Activated naive CD4-positive, alpha-beta T cell treated with anti-CD3 and anti-CD28 coated beads for 36 hours (primary cell): ENCODE measurements at regions not wholly inside any gene's neighbourhood (a gene's known extent, or its start where the extent isn't known, plus 50 kb on each side); places are given as distances from the start of the nearest gene placed in this dataset.

Experiments
- CTCF ChIA-PET: fragments of 350-600 bp; sonication (Branson Sonifier 250); formaldehyde crosslinking; loops from one replicate; lab custom pipeline; 2021; ENCODE audit warnings: antibody characterized with exemption; lab: Charles Lee
- DNase-seq: peaks from one replicate; pipeline ENCODE4 v3.0.0-alpha.2; 2020
- H3K27ac Mint-ChIP-seq: one replicate; pipeline ENCODE4 v1.8.0; 2021; ENCODE audit warnings: mild to moderate bottlenecking, mixed read lengths
- H3K27me3 Mint-ChIP-seq: one replicate; pipeline ENCODE4 v1.8.0; 2021; ENCODE audit warnings: low read depth, mixed read lengths
- H3K36me3 Mint-ChIP-seq: one replicate; pipeline ENCODE4 v1.8.0; 2021; ENCODE audit warnings: low read depth, mixed read lengths
- H3K4me1 Mint-ChIP-seq: one replicate; pipeline ENCODE4 v1.8.0; 2021; ENCODE audit warnings: low read depth, mixed read lengths
- H3K4me3 Mint-ChIP-seq: one replicate; pipeline ENCODE4 v1.8.0; 2021; ENCODE audit warnings: mild to moderate bottlenecking, moderate library complexity, mixed read lengths
- H3K9me3 Mint-ChIP-seq: one replicate; pipeline ENCODE4 v1.8.0; 2021; ENCODE audit warnings: mixed read lengths
- intact Hi-C: fragments of 100-400 bp; cut with micrococcal nuclease; formaldehyde crosslinking; loops from one replicate; pipeline ENCODE4 v1.15.1; 2023

GRCh38 chr11:133742353-133742752 is 103.0 kb downstream of the SPATA19 start:
- CTCF ChIA-PET, result no interaction called here
- no peaks in the 10 kb centered on the region for H3K4me1 Mint-ChIP-seq
- H3K27ac Mint-ChIP-seq, result no peak overlapping the region
- intact Hi-C loops, result no loop called here
- peaks cover 1% of the 10 kb centered on the region for H3K9me3 Mint-ChIP-seq
- peaks cover 3% of the 10 kb centered on the region for H3K27me3 Mint-ChIP-seq
- no peaks in the 10 kb centered on the region for H3K36me3 Mint-ChIP-seq
- DNase-seq, result no peak
- H3K4me3 Mint-ChIP-seq, result no peak overlapping the region

GRCh38 chr11:133740963-133741362 is 104.3 kb downstream of the SPATA19 start:
- DNase-seq, result no peak
- H3K27me3 Mint-ChIP-seq, result peaks cover 3% of the 10 kb centered on the region
- no peaks in the 10 kb centered on the region for H3K4me1 Mint-ChIP-seq
- intact Hi-C loops, result no loop called here
- peaks cover 4% of the 10 kb centered on the region for H3K9me3 Mint-ChIP-seq
- CTCF ChIA-PET, result no interaction called here
- H3K27ac Mint-ChIP-seq, result no peak overlapping the region
- no peaks in the 10 kb centered on the region for H3K36me3 Mint-ChIP-seq
- H3K4me3 Mint-ChIP-seq, result no peak overlapping the region

GRCh38 chr11:133739481-133739880 is 105.8 kb downstream of the SPATA19 start:
- intact Hi-C loops, result no loop called here
- no peak for DNase-seq
- Mint-ChIP-seq H3K4me1 (no peaks in the 10 kb centered on the region), H3K36me3 (no peaks in the 10 kb centered on the region), H3K4me3 (no peak overlapping the region), H3K27me3 (peaks cover 3% of the 10 kb centered on the region), H3K9me3 (peaks cover 6% of the 10 kb centered on the region), H3K27ac (no peak overlapping the region)
- CTCF ChIA-PET, result no interaction called here

- no peak overlapping the region for H3K4me3 Mint-ChIP-seq
- H3K9me3 Mint-ChIP-seq, result peaks cover 6% of the 10 kb centered on the region
- H3K27me3 Mint-ChIP-seq, result peaks cover 3% of the 10 kb centered on the region
- intact Hi-C loops, result no loop called here
- CTCF ChIA-PET, result no interaction called here
- no peaks in the 10 kb centered on the region for H3K4me1 Mint-ChIP-seq
- no peaks in the 10 kb centered on the region for H3K36me3 Mint-ChIP-seq
- H3K27ac Mint-ChIP-seq, result no peak overlapping the region
- DNase-seq, result no peak
Observed at GRCh38 chr11:133738624-133739023, 106.7 kb downstream of the SPATA19 start.

DNA sequence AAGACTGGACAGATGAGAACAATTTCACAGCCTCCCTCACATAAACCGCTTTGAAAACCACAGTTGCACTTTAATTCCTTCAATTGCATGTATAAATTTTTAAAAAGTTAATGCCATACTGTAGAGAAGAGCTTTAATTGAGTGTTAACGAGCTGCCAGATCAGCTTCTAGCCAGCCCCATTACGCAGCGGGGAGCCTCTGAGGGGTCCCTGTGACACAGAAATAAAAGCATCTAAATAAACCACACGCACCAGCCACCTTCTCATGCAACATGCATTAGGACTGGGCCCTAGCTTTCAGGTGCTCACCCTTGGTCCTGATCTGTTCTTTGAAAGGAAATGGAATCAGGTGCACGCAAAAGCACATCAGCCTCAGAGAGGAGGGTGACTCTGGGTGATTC is 111.7 kb downstream of the SPATA19 start:
- no peaks in the 10 kb centered on the region for H3K36me3 Mint-ChIP-seq
- no peak overlapping the region for H3K4me3 Mint-ChIP-seq
- intact Hi-C loops, result no loop called here
- DNase-seq, result no peak
- H3K27me3 Mint-ChIP-seq, result no peaks in the 10 kb centered on the region
- H3K9me3 Mint-ChIP-seq, result peaks cover 5% of the 10 kb centered on the region
- no peaks in the 10 kb centered on the region for H3K4me1 Mint-ChIP-seq
- no peak overlapping the region for H3K27ac Mint-ChIP-seq
- CTCF ChIA-PET, result no interaction called here

DNA sequence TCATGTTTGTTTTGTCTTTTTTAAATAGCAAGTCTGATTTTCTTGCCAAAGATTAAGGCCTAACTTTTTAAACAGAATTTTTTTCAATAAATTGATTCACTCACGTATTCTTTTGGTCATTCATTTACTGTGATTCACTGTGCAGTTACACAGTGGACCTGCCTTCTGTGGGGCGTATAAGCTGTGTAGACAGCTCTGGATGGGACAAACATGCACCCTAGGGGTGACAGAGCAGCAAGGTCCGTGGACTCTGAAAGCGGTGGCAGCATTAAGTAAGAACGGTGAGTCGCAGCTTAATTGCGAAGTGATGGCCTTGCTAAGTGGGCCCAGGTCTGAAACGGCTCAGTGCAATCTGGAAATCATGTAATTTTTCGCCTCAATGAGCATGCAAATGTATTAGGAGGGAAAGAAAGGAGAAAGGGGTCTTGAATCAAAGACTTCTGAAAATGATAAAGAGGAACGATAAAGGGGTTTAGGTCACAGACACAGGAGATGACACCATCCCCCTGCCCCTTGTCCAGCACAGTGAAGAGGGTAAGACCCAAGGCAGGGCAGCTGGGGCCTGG is 113.1 kb downstream of the SPATA19 start:
- no peak overlapping the region for H3K4me3 Mint-ChIP-seq
- DNase-seq, result no peak
- no peaks in the 10 kb centered on the region for H3K27me3 Mint-ChIP-seq
- no peak overlapping the region for H3K27ac Mint-ChIP-seq
- intact Hi-C loops, result no loop called here
- H3K36me3 Mint-ChIP-seq, result no peaks in the 10 kb centered on the region
- H3K4me1 Mint-ChIP-seq, result no peaks in the 10 kb centered on the region
- H3K9me3 Mint-ChIP-seq, result peaks cover 5% of the 10 kb centered on the region
- CTCF ChIA-PET, result no interaction called here

DNA sequence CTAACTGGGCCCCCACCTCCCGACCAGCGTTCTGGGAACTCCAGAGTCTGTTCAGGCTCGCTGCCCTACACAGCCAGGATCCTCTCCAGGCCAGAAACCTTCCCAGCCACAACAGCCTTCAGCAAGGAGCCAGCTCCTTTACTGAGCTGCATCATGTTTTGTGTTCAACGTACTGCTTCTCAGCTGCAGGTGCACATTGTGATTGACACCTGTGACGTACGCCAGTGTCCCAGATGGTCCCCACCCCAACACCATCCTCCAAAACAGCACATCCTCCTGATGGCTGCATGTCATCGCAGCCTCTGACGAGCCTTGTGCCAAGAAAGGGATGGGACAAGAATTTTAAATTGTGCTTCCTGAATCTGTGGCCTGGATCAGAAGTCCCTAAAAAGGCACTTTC is 117.5 kb downstream of the SPATA19 start:
- no peak overlapping the region for H3K4me3 Mint-ChIP-seq
- H3K9me3 Mint-ChIP-seq, result no peaks in the 10 kb centered on the region
- DNase-seq, result no peak
- peaks cover 2% of the 10 kb centered on the region for H3K27me3 Mint-ChIP-seq
- intact Hi-C loops, result no loop called here
- CTCF ChIA-PET, result no interaction called here
- no peak overlapping the region for H3K27ac Mint-ChIP-seq
- H3K36me3 Mint-ChIP-seq, result no peaks in the 10 kb centered on the region
- no peaks in the 10 kb centered on the region for H3K4me1 Mint-ChIP-seq

DNA sequence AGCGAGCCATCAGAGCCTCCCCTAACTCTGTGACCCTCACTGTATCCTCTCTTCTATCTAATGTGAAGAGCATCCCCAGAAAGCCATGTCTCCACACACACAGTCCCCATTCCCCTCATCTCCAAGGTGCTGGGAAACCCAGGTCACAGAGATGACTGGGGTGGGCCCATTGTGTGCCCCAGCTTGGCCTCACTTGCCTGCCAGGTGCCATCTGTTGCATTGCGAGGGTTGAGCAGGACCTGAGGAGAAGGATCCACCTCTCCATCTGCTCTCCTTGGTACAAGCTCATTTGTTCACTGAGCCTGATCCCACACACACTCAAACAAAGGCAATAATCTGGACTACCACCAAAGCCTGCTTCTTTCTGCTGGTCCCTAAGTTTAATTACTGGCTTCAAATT is 118.8 kb downstream of the SPATA19 start:
- Mint-ChIP-seq H3K27me3 (peaks cover 2% of the 10 kb centered on the region), H3K4me3 (no peak overlapping the region), H3K9me3 (no peaks in the 10 kb centered on the region), H3K27ac (no peak overlapping the region), H3K36me3 (no peaks in the 10 kb centered on the region), H3K4me1 (no peaks in the 10 kb centered on the region)
- intact Hi-C loops, result no loop called here
- DNase-seq, result no peak
- CTCF ChIA-PET, result no interaction called here

DNA sequence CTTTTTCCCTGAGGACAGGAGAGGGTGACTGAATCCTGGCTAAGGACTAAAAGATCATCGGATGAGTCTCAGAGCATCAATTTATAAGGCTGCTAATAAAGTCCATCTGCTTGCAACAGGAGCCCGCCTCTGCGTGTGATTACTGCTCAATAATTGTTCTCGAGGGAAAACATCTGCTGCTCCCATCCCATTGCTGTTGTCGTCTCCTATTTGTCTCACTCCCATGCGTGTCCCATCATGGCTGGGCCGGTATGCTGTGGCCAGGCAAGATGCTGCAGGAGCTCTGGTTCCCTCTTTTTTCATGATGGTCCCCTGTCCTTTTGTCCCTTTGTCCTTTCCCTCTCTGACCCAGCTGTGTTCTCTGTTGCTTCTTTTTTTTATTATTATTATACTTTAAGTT is 121.2 kb downstream of the SPATA19 start:
- peaks cover 2% of the 10 kb centered on the region for H3K27me3 Mint-ChIP-seq
- no peak for DNase-seq
- intact Hi-C loops, result no loop called here
- no peaks in the 10 kb centered on the region for H3K9me3 Mint-ChIP-seq
- no peaks in the 10 kb centered on the region for H3K4me1 Mint-ChIP-seq
- no peaks in the 10 kb centered on the region for H3K36me3 Mint-ChIP-seq
- no peak overlapping the region for H3K4me3 Mint-ChIP-seq
- no peak overlapping the region for H3K27ac Mint-ChIP-seq
- CTCF ChIA-PET, result no interaction called here

GRCh38 chr11:133723056-133723455 is 122.3 kb downstream of the SPATA19 start:
- H3K36me3 Mint-ChIP-seq, result no peaks in the 10 kb centered on the region
- no peak overlapping the region for H3K27ac Mint-ChIP-seq
- CTCF ChIA-PET, result no interaction called here
- H3K4me3 Mint-ChIP-seq, result no peak overlapping the region
- intact Hi-C loops, result no loop called here
- peaks cover 2% of the 10 kb centered on the region for H3K27me3 Mint-ChIP-seq
- H3K4me1 Mint-ChIP-seq, result no peaks in the 10 kb centered on the region
- no peak for DNase-seq
- H3K9me3 Mint-ChIP-seq, result no peaks in the 10 kb centered on the region

DNA sequence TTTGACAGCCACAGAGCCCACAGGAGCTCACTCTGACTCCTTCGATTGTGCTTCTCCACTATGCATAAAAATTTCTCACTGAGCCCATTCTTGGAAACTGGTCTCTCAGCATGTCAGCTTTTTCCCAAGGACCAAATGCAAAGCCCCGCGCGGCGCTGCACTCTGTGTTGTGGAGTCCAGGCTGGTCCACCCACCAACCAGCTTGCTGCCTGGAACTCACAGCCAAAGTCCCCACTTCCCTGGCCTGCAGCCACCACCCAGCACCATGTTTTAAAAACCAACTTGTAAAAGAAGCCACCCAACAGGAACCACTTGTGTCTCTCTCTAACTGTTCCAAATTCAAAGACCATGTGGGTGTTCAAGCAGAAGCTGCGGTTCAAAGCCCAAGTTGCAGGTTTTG is 124.4 kb downstream of the SPATA19 start:
- Mint-ChIP-seq H3K4me3 (no peak overlapping the region), H3K27me3 (no peaks in the 10 kb centered on the region), H3K9me3 (no peaks in the 10 kb centered on the region), H3K27ac (no peak overlapping the region), H3K4me1 (no peaks in the 10 kb centered on the region), H3K36me3 (no peaks in the 10 kb centered on the region)
- intact Hi-C loops, result no loop called here
- DNase-seq, result no peak
- CTCF ChIA-PET, result no interaction called here

DNA sequence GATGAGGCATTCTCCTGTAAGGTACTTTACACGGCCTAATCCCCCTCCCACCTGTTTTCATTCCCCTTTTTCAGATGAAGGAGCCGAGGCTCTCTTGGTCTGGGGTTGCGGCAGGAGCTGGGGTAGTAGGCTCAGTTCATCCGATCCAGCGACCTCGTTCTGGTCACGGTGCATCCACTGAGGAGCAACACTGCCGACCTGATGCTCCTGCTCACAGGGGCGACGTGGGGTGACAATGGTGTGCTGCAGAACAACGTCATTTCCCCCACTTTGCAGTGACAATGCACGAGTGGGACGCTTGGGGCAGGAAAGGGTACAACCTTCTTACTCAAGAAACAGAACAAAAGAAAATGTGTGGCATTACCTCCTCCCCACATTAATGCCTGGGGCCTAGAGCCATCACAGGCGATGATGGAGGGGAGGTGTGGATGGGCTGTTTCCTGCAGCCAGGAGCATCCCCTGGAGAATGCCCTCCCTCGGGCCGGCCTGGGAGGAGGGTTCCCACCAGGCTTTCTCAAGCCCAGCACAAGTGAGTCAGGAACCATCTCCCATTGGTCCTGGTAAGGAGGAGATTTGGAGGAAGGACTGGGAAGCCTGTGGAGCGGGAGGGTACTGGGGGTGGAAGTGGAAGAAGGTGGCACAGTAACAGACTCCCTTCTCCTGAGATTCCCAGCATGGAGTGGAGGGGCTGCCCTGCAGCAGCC is 125.6 kb downstream of the SPATA19 start:
- intact Hi-C loops, result no loop called here
- DNase-seq, result no peak
- Mint-ChIP-seq H3K4me3 (no peak overlapping the region), H3K27me3 (no peaks in the 10 kb centered on the region), H3K36me3 (no peaks in the 10 kb centered on the region), H3K27ac (no peak overlapping the region), H3K4me1 (no peaks in the 10 kb centered on the region), H3K9me3 (no peaks in the 10 kb centered on the region)
- CTCF ChIA-PET, result no interaction called here

DNA sequence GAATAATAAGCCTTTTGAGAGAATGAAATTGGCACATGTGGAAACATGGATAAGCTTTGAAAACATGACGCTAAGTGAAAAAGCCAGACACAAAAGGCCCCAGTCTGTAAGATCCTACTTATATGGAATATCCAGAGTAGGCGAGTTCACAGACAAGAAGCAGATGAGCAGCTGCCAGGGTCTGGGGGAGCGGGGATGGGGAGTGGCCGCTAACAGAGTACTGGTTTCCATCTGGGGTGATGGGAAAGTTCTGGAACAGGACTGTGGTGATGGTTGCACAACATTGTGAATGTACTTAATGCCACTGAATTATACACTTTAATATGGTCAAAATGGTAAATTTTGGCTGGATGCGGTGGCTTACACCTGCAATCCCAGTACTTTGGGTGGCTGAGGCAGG is 126.5 kb downstream of the SPATA19 start:
- intact Hi-C loops, result no loop called here

More for the DNA sequence above, 126.5 kb downstream of the SPATA19 start:
- CTCF ChIA-PET, result no interaction called here
- H3K27ac Mint-ChIP-seq, result no peak overlapping the region
- no peak for DNase-seq
- H3K27me3 Mint-ChIP-seq, result no peaks in the 10 kb centered on the region
- no peaks in the 10 kb centered on the region for H3K36me3 Mint-ChIP-seq
- no peaks in the 10 kb centered on the region for H3K9me3 Mint-ChIP-seq
- H3K4me3 Mint-ChIP-seq, result no peak overlapping the region
- no peaks in the 10 kb centered on the region for H3K4me1 Mint-ChIP-seq
